ENCODE measurements at regions not wholly inside any gene's neighbourhood (a gene's known extent, or its start where the extent isn't known, plus 50 kb on each side); places are given as distances from the start of the nearest gene placed in this dataset.
A peak's percentile ranks its signal among the peaks of the same experiment; 100 is the strongest.
"Not testable (repeated sequence)": the region's sequence is repeated elsewhere in the genome, so short reads cannot be mapped to it uniquely, and the experiment has no call there.

DNA sequence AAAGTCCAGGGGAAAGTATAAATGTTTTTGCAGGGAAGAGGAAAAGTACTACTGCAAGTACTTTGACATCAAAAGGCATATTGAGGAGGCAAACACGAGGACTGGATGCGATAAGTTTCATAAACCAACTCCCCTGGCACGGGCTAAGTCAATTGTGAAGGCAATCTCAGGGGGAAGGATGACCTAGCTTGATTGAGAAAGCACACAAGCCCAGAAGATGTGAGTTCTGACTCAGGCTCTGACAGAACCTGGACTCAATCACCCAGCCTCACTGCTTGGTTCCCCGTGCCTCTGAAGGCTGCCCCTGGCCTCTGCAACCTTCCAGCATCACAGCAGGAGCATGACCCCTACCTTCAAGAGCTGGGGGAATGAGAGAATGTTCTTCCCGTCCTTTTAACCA, 93.2 kb upstream of the ZNF438 start:
- no peak for DNase-seq (ENCODE audit: low spot score)

DNA sequence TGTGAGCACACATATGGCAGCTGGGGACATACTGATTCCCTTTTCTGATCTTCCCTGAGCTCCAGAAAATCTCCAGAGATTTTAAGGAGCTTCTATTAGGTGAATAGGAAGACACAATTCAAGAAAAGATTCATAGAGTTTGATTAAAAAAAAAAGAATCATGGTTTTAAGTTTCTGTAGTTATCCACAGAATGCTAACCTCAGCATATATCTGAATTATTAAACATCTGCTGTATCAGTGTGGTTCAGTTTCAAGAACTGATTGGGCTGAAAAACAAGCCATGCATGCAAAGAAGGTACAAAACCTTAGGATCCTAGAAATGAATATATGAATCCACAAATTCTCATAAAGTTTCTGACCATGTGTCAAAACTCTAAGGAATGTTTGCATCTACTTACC, 94.1 kb upstream of the ZNF438 start:
- no peak for DNase-seq (ENCODE audit: low spot score)

GRCh38 chr10:31126593-31126992, 94.9 kb upstream of the ZNF438 start:
- no peak for DNase-seq (ENCODE audit: low spot score)

DNA sequence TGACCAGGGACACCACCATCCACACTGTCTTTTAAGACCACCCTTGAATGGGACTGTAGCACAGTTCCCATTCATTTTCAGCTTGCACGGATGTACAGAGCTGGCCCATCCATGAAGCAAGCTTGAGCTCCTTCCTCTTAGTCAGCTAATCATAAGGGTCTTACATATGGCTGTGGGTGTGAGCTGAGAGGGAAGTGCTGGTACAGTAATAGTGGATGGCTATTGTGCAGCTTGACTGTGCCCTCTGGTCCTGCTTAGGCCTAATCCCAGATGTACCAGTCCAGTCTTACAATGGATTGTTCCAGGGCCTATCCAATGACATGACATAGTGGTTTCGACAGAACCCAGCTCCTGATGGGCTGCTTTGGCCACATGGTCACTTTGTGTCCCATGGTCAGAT, 96.9 kb upstream of the ZNF438 start:
- no peak for DNase-seq (ENCODE audit: low spot score)

- DNase-seq (ENCODE audit: low spot score) = no peak
These were observed 97.6 kb upstream of the ZNF438 start for GRCh38 chr10:31129271-31129670.

DNA sequence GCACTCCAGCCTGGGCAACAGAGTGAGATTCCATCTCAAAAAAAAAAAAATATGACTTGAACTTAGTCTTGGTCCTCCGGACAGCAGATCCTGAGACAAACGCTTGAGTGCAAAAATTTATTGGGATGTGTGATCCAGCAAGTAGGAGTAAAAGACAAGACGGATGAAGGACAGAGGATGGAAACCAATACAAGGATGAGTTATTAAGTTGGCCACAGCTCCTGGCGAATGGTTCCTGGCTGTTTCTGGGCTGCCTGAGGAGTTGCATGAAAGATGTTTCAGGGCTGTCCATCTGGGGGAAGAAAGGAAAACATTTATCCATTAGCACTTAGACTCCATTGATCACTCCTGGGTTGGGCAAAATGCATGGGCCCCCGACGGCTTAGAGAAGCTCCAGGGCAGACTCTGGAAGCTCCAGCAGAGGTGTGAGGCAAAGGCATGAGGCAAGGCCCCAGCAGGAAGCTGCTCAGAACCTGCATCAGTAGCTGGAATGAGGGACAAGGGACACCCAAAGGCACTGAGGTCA, 98.3 kb upstream of the ZNF438 start:
- no peak for DNase-seq (ENCODE audit: low spot score)

- no peak for DNase-seq (ENCODE audit: low spot score)
These were observed 98.7 kb upstream of the ZNF438 start for GRCh38 chr10:31130406-31130805.

- DNase-seq (ENCODE audit: low spot score) = no peak
These were observed 99.6 kb upstream of the ZNF438 start for GRCh38 chr10:31131251-31131650.

DNA sequence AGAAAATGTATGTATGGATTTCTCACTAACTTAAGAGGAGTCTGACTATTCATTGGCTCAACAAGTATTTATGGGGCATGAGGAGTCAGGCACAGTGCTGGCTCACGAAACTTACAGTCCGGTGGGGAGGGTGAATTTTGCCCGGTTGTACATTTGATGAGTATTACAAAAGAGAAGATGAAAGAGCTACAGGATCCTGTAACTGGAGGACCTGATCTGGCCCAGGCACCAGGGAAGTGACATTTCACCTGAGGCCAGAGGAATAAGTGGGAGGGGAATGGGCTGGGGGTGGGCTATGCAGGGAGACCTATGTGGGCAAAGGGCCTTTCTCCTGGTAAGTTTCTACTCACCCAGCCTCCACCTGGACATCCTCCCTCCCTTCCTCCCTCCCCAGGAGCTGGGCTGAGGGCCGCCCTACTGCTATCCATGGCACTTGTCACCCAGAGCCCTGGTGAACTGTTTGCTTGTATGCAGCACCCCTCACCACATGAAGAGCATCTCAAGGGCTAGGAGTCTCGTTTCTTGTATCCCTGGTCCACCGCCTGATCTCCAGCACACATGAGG, 101.1 kb upstream of the ZNF438 start:
- no peak for DNase-seq (ENCODE audit: low spot score)

DNA sequence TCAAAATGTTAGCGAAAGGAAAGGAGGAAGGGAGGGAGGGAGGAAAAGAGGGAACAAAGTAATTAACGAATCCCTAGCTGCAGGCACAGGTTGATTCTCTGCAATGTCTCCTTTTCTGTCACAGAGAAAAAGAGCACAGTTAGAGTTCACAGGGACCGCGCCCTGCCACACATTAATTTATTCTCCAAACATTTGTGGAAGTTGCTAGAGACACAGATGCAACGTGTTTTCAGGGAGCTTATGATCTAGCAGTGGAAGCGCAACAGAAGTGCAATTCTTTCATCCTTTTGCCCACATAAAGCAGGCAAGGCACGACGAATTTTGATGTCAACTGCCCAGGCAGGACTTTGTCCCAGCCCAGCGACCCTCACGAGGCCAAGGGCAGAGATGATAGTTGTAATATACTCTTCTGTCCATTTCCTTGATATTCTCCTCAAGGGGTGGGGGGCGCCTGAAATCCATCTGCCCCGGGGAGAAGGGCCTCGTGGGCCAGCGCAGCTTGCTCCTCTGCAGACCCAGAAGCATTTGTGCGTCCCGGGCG, 101.7 kb upstream of the ZNF438 start:
- no peak for DNase-seq (ENCODE audit: low spot score)

GRCh38 chr10:31133792-31134310, 102.2 kb upstream of the ZNF438 start:
- peak; percentile 91 for DNase-seq (ENCODE audit: low spot score)

DNA sequence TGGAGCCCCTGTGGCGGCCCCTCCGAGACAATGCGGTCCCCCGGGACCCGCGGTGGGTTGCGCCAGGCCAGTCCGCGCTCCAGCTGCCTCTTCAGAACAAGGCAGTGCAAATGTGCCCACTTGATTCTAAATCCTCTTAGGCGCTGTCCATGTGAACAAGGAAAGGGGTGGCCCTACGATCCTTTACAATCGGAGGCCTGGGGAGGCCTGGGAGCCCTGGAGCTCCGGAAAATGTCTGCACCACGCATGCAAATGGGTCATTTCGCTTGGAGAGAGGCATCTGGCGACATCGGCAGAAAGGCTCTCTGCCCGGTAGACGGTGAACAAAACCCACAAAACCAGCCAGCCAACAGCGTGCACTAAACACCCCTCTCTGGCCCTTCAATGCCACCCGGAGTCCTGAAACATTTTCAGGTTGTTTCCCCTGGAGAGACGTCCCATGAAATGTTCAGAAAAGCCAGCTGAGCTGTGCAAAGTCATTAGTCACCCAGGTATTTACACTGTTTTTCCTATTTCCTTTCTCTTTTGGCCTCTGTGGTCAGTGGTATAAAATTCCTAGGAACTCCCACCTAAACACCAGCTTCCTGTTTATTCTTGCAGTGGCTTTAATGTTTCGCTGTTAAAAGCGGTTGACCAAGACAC, 102.8 kb upstream of the ZNF438 start:
- DNase-seq (ENCODE audit: low spot score) = no peak

DNA sequence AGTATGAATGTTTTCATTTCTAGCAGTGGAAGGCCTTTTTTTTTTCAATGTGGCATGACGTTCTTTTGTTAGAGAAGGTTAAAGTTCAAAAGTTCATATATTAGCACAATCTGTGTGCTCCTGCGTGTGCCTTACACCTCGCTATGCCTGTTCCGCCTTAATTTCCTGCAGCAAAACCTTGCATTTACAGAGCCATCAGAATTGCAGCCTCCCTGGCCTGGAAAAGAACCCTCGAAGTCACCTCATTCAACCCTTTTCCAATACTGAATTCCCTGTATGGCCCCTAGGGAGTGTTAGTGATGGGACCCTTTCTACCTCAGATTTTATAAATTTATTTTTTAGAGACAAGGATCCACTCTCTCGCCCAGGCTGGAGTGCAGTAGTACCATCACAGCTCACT, 103.5 kb upstream of the ZNF438 start:
- no peak for DNase-seq (ENCODE audit: low spot score)

DNA sequence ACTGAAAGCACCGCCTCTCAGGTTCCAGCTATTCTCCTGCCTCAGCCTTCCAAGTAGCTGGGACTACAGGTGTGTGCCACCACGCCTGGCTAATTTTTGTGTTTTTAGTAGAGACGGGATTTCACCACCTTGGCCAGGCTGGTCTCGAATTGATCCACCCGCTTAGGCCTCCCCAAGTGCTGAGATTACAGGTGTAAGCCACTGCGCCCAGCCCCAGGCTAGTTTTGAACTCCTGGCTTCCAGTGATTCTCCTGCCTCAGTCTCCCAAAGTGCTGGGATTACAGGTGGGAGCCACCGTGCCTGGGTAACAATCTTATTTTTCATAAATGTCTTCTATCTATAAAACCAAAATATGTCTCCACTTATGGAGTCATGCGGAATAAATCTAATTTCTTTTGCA, 104.1 kb upstream of the ZNF438 start:
- DNase-seq (ENCODE audit: low spot score) = not testable (repeated sequence)

GRCh38 chr10:31136386-31136785, 104.7 kb upstream of the ZNF438 start:
- no peak for DNase-seq (ENCODE audit: low spot score)

DNA sequence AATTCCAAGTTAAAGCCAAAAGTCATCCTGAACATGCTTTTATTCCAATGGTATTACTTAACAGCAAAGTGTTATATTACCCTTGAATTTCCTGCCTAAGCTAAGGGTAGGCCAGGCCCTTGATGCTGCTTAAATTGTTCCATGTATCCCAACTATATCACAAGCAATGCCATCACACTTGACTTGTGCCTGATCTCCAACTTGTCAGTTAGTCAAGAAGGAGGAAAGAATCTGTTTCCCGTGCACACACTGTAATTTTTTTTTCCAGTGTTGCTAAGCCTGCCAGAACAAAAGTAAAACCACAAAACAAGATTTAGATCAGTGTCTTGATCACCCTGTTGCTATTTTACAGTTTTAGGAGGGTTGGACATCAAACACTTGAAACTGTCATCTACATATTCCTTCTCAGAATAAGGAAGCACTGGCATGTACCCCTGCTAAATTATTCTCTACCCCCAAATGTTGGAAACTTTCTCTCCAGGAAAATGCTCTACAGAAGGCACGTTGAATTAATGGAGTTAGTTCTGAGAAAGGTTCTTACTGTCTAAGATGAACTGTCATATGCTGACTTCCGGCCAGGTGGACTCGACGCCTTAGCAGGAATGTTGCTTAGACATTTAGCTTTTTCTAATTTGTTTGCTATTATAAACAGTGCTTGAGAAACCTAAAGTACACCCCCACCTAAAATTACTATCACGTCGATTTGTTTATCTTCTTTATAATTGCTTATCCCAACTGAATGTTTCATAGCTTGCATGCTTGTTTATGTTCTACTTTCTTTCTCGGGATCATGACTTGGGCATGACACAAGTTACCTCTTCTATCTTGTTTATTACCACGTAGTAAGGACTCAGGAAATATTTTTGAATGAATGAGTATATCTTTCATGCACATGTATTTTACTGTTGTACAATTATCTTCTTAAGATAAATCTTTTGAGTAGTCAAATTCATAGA, 105.5 kb upstream of the ZNF438 start:
- no peak for DNase-seq (ENCODE audit: low spot score)

DNA sequence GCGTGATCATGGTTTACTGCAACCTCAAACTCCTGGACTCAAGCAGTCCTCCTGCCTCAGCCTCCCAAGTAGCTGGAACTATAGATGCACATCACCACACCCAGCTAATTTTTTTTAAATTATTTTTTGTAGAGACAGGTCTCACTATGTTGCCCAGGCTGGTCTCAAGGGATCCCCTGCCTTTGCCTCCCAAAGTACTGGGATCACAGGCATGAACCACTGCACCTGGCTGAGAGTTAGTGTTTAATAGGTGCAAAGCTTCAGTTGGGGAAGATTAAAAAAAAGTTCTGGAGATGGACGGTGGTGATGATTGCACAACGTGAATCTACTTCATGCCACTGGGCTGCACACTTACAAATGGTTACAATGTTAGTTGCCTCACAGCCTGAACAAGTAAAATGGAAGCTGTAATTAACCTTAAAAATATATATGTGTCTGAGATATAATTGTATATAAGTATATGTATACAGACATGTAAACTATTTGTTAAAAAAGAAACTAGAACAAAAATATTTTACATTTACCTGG, 106.4 kb upstream of the ZNF438 start:
- no peak for DNase-seq (ENCODE audit: low spot score)

DNA sequence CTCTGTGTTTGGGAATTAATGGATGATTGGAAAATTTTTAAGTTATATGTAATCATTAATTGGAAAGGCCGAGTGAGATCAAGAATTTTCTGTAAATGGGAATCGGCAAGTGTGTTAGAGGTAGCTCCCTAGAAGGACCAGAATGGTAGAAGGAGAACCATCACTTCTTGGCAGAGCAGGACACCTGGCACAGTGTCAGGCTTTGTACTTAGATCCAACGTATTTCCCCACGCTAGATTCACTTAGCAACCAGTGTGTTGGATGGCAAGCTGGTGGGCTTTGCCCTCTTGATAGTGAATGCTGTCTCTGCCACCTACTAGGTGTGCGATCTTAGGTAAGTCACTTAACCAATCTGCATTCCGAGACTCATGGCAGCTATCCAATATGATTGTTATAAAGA, 107.8 kb upstream of the ZNF438 start:
- no peak for DNase-seq (ENCODE audit: low spot score)

DNA sequence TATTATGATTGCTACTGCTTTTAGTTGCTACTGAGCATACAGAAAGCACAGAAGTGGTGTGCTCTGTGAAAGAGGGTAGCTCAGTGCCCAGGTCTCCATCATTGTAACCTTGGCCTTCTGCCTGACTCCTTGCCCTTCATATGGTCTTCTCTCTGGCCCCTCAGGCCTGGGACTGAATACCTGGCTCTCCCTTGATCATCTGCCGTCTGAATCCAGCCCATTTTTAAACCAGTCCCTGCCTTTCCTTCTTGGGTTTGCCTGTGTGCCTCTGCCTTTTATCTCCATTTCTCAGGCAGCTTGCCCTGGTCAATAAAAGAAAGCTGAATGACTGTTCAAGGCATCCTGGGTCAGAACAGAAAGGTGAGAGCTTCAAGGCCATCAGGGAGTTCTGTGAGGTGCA, 109.1 kb upstream of the ZNF438 start:
- no peak for DNase-seq (ENCODE audit: low spot score)

- DNase-seq (ENCODE audit: low spot score) = no peak
These were observed 110.4 kb upstream of the ZNF438 start for GRCh38 chr10:31142026-31142425.

DNA sequence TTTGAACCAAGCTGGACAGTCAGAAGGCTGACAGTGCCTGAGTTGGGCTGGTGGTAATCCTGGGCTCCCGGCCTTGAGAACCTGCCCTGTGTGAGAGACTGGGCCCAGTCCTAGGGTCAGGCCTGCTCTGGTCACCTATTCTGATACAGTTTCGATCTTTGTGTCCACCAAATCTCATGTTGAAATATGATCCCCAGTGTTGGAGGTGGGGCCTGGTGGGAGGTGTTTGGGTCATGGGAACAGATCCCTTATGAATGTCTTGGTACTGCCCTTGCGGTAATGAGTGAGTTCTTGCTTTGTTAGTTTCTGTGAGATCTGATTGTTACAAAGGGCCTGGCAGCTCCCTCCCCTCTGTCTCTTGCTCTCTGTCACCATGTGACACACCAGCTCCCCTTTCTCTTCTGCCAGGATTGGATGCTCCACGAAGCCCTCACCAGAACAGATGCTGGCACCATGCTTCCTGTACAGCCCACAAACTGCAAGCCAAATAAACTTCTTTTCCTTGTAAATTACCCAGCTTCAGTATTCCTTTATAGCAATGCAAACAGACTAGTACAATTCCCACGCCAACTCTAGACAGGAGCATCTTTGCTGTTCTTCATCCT, 111.8 kb upstream of the ZNF438 start:
- no peak for DNase-seq (ENCODE audit: low spot score)

DNA sequence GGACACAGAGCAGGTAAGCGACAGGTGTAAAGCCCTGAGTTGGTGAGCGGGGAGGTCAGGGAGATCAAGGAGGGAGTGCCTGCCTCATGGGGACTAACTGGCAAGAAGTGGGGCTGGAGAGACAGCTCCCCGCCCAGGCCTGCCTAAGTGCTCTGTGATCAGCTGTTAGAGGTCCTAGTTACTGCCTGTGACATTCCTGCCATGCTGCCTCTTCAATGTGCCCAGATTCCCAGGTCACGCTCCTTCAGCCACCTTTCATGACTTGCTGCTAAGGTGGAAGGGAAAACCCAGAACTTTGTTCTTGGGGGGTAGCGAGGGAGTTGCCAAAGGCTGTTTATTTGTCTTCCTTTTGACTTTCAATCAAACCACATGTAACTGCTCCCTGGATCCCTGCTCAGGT, 114.3 kb upstream of the ZNF438 start:
- DNase-seq (ENCODE audit: low spot score) = no peak
